ENCODE measurements at regions not wholly inside any gene's neighbourhood (a gene's known extent, or its start where the extent isn't known, plus 50 kb on each side); places are given as distances from the start of the nearest gene placed in this dataset.

- no peak for TF ChIP-seq ATF3 (IDR thresholded peaks at IDR 0.05; ENCODE audit: insufficient read depth, low read depth, low read length)
Observed at GRCh38 chr1:162982364-162982763, 86.8 kb upstream of the RGS4 start (continued).
